ENCODE measurements at regions not wholly inside any gene's neighbourhood (a gene's known extent, or its start where the extent isn't known, plus 50 kb on each side); places are given as distances from the start of the nearest gene placed in this dataset.
"Not testable (repeated sequence)": the region's sequence is repeated elsewhere in the genome, so short reads cannot be mapped to it uniquely, and the experiment has no call there.

DNA sequence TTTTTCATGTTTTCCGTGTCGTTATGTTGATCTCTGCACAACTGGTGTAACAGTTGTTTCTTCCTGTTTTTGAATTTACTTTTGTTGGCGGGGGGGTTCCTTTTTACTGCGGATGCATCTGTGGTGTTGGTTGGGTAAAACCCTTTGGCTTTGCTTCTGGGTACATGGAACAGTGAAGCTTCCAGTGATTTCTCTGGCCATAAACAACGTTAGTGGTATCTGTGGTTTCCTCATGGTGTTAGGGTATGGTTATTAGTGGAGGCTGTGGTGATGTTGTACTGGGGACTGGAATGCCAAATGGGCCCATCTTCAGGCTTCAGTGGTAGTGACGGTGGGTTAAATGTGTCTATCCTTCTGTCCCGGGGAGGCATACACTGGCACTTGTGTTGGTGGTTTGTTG lies 285.4 kb upstream of the ZNF804A start:
- TF ChIP-seq, protein P1, sequence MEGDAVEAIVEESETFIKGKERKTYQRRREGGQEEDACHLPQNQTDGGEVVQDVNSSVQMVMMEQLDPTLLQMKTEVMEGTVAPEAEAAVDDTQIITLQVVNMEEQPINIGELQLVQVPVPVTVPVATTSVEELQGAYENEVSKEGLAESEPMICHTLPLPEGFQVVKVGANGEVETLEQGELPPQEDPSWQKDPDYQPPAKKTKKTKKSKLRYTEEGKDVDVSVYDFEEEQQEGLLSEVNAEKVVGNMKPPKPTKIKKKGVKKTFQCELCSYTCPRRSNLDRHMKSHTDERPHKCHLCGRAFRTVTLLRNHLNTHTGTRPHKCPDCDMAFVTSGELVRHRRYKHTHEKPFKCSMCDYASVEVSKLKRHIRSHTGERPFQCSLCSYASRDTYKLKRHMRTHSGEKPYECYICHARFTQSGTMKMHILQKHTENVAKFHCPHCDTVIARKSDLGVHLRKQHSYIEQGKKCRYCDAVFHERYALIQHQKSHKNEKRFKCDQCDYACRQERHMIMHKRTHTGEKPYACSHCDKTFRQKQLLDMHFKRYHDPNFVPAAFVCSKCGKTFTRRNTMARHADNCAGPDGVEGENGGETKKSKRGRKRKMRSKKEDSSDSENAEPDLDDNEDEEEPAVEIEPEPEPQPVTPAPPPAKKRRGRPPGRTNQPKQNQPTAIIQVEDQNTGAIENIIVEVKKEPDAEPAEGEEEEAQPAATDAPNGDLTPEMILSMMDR (conservative IDR thresholded peaks at IDR 0.05): no peak

DNA sequence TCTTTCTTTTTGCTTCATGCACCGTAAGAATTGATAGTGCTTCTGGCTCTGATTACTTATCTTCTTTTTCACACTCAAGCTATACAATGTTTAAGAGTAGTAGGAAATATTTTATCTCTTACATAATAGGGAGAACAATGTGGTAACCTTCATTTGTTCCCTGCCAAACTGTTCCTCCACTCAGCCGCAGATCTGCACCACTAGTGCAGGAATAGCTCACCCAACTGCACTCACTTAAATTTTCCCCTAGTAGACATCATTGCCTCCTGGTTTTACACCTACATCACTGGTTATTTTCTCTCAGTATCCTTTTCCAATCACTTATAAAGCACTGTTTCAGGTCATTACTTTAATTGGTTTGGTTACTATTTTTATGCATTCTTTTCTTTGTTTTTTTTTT lies 283.5 kb upstream of the ZNF804A start:
- TF ChIP-seq, protein P1 (conservative IDR thresholded peaks at IDR 0.05): no peak

More for the DNA sequence above, 285.4 kb upstream of the ZNF804A start:
- no peak overlapping the region for H3K27ac ChIP-seq

DNA sequence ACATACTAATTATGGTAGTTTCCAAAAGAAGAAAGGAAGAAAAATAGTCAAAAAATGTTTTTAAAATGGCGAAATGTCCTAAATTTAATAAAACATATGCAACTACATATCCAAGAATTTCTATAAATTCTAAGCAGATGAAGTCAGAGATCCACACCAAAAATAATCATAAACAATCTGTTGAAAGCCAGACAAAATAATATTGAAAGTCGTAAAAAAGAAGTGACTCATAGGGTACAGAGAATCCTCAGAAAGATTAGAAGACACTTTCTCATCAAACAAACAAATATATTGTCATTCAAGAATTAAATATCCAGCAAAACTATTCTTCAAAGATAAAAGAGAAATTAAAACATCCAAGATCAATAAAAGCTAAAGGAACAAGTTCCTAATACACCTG lies 281.4 kb upstream of the ZNF804A start:
- no peak overlapping the region for H3K27ac ChIP-seq
- TF ChIP-seq, protein P1 (conservative IDR thresholded peaks at IDR 0.05): no peak

More for the DNA sequence above, 283.5 kb upstream of the ZNF804A start:
- H3K27ac ChIP-seq: no peak overlapping the region

DNA sequence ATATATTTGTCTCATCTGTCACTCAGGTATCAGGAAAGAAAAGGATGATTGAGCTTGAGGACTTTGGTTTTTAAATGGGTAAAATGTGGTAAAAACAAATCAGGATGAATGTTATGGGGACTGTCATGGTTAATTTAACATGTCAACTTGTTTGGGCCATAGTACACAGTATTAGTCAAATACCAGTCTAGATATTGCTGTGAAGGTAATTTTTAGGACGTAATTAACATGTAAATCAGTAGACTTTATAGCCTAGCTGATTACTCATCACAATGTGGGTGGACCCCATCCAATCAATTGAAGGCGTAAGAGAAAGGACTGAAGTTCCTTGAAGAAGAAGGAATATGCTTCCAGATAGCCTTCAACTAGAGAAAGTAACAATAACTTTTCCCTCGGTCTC lies 275.7 kb upstream of the ZNF804A start:
- TF ChIP-seq, protein P1 (conservative IDR thresholded peaks at IDR 0.05): no peak
- no peak overlapping the region for H3K27ac ChIP-seq

DNA sequence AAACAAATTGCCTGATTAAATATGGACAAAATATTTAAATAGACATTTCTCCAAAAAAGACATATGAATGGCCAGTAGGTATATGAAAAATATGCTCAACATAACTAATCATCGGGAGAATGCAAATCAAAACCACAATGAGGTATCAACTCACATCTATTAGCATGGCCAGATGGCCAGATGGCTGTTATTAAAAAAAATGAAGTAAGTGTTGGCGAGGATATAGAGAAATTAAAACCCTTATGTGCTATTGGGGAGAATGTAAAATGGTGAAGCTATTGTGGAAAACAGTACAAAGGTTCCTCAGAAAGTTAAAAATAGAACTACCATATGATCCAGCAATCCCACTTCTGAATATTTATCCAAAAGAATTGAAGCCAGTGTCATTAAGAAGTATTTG lies 272.3 kb upstream of the ZNF804A start:
- H3K27ac ChIP-seq: no peak overlapping the region
- TF ChIP-seq, protein P1 (conservative IDR thresholded peaks at IDR 0.05): no peak

DNA sequence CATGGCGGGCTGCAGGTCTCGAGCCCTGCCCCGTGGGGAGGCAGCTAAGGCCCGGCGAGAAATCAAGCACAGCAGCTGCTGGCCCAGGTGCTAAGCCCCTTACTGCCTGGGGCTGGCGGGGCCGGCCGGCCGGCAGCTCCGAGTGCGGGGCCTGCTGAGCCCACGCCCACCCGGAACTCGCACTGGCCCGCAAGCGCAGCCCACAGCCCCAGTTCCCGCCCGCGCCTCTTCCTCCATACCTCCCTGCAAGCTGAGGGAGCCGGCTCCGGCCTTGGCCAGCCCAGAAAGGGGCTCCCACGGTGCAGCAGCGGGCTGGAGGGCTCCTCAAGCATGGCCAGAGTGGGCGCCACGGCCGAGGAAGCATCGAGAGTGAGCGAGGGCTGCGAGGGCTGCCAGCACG lies 270.5 kb upstream of the ZNF804A start:
- H3K27ac ChIP-seq: not testable (repeated sequence)

DNA sequence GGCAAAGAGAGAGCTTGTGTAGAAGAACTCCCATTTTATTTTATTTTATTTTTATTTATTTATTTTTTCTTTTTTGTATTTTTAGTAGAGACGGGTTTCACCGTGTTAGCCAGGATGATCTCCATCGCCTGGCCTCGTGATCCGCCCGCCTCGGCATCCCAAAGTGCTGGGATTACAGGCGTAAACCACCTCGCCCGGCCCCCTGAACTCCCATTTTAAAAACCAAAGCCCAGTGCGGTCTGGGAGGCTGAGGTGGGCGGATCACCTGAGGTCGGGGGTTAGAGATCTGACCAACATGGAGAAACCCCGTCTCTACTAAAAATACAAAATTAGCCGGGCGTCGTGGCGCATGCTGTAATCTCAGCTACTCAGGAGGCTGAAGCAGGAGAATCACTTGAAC lies 267.8 kb upstream of the ZNF804A start:
- not testable (repeated sequence) for H3K27ac ChIP-seq

DNA sequence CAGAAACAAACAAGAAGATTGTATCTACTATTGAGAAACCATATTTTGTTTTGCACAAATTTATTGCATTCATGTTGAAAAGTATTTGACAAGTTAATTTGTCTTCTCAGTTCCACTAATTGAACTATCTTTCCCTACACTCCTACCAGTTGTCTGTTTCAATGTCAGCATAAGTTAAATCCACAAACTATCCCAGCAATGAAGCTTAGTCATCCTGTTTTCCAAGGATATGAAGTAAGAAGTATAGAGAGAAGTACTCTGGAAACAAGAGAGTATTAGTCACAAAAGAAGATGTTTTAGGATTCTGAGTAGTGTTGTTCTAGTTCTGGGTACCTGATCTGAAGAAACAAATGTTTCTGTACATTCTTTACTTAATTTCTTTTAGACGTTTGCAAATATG lies 261.6 kb upstream of the ZNF804A start:
- TF ChIP-seq, protein P1 (conservative IDR thresholded peaks at IDR 0.05): no peak
- no peak overlapping the region for H3K27ac ChIP-seq

DNA sequence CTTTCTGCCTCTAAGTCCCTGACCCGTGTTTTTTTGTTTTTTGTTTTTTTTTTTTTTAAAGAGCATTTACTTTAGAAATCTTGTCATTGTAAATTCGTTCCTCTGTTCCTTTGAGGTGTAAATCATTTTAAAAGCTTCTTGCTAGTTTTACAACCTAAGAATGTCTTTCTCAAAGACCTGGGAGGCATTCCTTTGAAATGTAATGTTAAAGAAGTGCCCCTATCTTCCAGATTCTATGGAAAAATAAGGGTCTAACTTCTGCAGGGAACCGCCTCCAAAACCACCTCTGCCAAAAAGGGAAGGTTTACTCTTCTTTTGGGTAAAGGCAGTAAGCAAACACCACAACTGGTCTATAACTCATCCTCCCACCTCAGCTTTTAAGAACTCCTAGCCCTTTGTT lies 259.6 kb upstream of the ZNF804A start:
- TF ChIP-seq, protein P1 (conservative IDR thresholded peaks at IDR 0.05): no peak
- no peak overlapping the region for H3K27ac ChIP-seq
